AG09319 (cell line): ENCODE measurements at regions not wholly inside any gene's neighbourhood (a gene's known extent, or its start where the extent isn't known, plus 50 kb on each side); places are given as distances from the start of the nearest gene placed in this dataset.

ENCODE experiments used
- DNase-seq: peaks from one replicate; pipeline ENCODE4 v3.0.0-alpha.2; 2010; ENCODE audit warnings: low read depth; ENCODE audit errors: extremely low read depth
- CTCF ChIP-seq: IDR thresholded peaks from 2 replicates; pipeline ENCODE4 v1.5.1; 2011; ENCODE audit warnings: low read depth, mild to moderate bottlenecking, inconsistent platforms, low read length, moderate library complexity

- no peak for DNase-seq
- TF ChIP-seq CTCF = no peak
Observed at GRCh38 chr6:49370518-49370917, 92.5 kb downstream of the MMUT start.

GRCh38 chr6:49366539-49366938, 96.5 kb downstream of the MMUT start:
- DNase-seq = no peak
- no peak for TF ChIP-seq CTCF

- no peak for DNase-seq
- no peak for TF ChIP-seq CTCF
Observed at GRCh38 chr6:49348561-49348960, 114.5 kb downstream of the MMUT start.

GRCh38 chr6:49342410-49342809, 120.6 kb downstream of the MMUT start:
- no peak for TF ChIP-seq CTCF
- DNase-seq = no peak

- no peak for DNase-seq
- TF ChIP-seq CTCF = no peak
Observed at GRCh38 chr6:49341869-49342268, 121.2 kb downstream of the MMUT start.

- DNase-seq = no peak
- no peak for TF ChIP-seq CTCF
Observed at GRCh38 chr6:49339096-49339495, 124.0 kb downstream of the MMUT start.

GRCh38 chr6:49336514-49337131, 126.4 kb downstream of the MMUT start:
- no peak for DNase-seq
- no peak for TF ChIP-seq CTCF
